HL-60 (cell line): ENCODE measurements at regions not wholly inside any gene's neighbourhood (a gene's known extent, or its start where the extent isn't known, plus 50 kb on each side); places are given as distances from the start of the nearest gene placed in this dataset.

ENCODE experiments used
- GABPA ChIP-seq: IDR thresholded peaks from 2 replicates; pipeline ENCODE4 v1.6.1; 2012; ENCODE audit warnings: low read depth
- POLR2AphosphoS5 ChIP-seq: IDR thresholded peaks from 2 replicates; pipeline ENCODE4 v1.6.1; 2012; ENCODE audit warnings: low read depth
- REST ChIP-seq: IDR thresholded peaks from 2 replicates; pipeline ENCODE4 v1.6.1; 2012; ENCODE audit warnings: low read depth; ENCODE audit not compliant: insufficient replicate concordance
- TF ChIP-seq, protein P1 (sequence below): IDR thresholded peaks from one replicate; pipeline ENCODE4 v1.5.1; 2011; ENCODE audit warnings: low read length, control low read depth, inconsistent platforms; ENCODE audit not compliant: insufficient read depth

DNA sequence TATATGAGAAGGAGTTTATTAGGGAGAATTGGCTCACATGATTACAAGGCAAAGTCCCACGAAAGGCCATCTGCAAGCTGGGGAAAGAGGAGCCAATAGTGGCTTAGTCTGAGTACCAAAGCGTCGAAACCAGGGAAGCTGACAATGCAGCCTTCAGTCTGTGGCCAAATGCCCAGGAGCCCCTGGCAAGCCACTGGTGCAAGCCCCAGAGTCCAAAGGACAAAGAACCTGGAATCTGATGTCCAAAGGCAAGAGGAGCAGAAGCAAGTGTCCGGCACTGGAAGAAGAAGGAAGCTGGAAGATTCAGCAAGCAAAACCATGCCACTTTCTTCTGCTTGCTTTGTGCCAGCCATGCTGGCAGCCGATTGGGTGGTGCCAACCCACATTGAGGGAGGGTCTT, 74.3 kb upstream of the NPAS2 start:
- TF ChIP-seq, protein P1, sequence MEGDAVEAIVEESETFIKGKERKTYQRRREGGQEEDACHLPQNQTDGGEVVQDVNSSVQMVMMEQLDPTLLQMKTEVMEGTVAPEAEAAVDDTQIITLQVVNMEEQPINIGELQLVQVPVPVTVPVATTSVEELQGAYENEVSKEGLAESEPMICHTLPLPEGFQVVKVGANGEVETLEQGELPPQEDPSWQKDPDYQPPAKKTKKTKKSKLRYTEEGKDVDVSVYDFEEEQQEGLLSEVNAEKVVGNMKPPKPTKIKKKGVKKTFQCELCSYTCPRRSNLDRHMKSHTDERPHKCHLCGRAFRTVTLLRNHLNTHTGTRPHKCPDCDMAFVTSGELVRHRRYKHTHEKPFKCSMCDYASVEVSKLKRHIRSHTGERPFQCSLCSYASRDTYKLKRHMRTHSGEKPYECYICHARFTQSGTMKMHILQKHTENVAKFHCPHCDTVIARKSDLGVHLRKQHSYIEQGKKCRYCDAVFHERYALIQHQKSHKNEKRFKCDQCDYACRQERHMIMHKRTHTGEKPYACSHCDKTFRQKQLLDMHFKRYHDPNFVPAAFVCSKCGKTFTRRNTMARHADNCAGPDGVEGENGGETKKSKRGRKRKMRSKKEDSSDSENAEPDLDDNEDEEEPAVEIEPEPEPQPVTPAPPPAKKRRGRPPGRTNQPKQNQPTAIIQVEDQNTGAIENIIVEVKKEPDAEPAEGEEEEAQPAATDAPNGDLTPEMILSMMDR = no peak
- TF ChIP-seq REST (no peak), POLR2AphosphoS5 (no peak), GABPA (no peak)
